ENCODE measurements at regions not wholly inside any gene's neighbourhood (a gene's known extent, or its start where the extent isn't known, plus 50 kb on each side); places are given as distances from the start of the nearest gene placed in this dataset.
"Not testable (repeated sequence)": the region's sequence is repeated elsewhere in the genome, so short reads cannot be mapped to it uniquely, and the experiment has no call there.

GRCh38 chr3:197450810-197451209 lies 105.0 kb downstream of the BDH1 start:
- DNase-seq (ENCODE audit: low read depth in 2 of 2), result no peak
- H2AFZ ChIP-seq (ENCODE audit: low read length), result no peak overlapping the region
- no peaks in the 10 kb centered on the region for H4K20me1 ChIP-seq (ENCODE audit: control insufficient read depth, extremely low read depth, insufficient read depth, low read length)
- H3K4me1 ChIP-seq (ENCODE audit: control insufficient read depth, extremely low read depth, insufficient read depth, low read length), result no peaks in the 10 kb centered on the region
- TF ChIP-seq CTCF (conservative IDR thresholded peaks at IDR 0.05 in 1 of 2, IDR thresholded peaks at IDR 0.05 in 1 of 2; ENCODE audit: low read depth in 1 of 2, low read length in 2 of 2) (no peak), EZH2 (IDR thresholded peaks at IDR 0.05; ENCODE audit: low read length, missing control alignments) (no peak)
- H3K9ac ChIP-seq (ENCODE audit: insufficient read depth, low read length), result no peak overlapping the region
- H3K27me3 ChIP-seq (ENCODE audit: control insufficient read depth, insufficient read depth, low read length), result peaks cover 9% of the 10 kb centered on the region
- H3K9me3 ChIP-seq (ENCODE audit: control insufficient read depth, insufficient read depth, low read depth, low read length), result no peaks in the 10 kb centered on the region
- no peak overlapping the region for H3K27ac ChIP-seq (ENCODE audit: insufficient read depth, low read length)
- H3K36me3 ChIP-seq (ENCODE audit: control insufficient read depth, insufficient read depth, low read length), result no peaks in the 10 kb centered on the region
- no peak overlapping the region for H3K4me2 ChIP-seq (ENCODE audit: extremely low read depth, insufficient read depth, low read length)
- H3K4me3 ChIP-seq (replicated peaks in 1 of 4; ENCODE audit: control extremely low read depth in 1 of 4, insufficient read depth in 1 of 4, low read depth in 3 of 4, low read length in 4 of 4), result no peak overlapping the region
- no peaks in the 10 kb centered on the region for H3K79me2 ChIP-seq (ENCODE audit: control insufficient read depth, insufficient read depth, low read length)

GRCh38 chr3:197450308-197450707 lies 105.5 kb downstream of the BDH1 start:
- no peak for DNase-seq (ENCODE audit: low read depth in 2 of 2)
- H3K27me3 ChIP-seq (ENCODE audit: control insufficient read depth, insufficient read depth, low read length), result peaks cover 9% of the 10 kb centered on the region
- no peak overlapping the region for H3K4me3 ChIP-seq (replicated peaks in 1 of 4; ENCODE audit: control extremely low read depth in 1 of 4, insufficient read depth in 1 of 4, low read depth in 3 of 4, low read length in 4 of 4)
- no peak for TF ChIP-seq CTCF (conservative IDR thresholded peaks at IDR 0.05 in 1 of 2, IDR thresholded peaks at IDR 0.05 in 1 of 2; ENCODE audit: low read depth in 1 of 2, low read length in 2 of 2)
- TF ChIP-seq EZH2 (IDR thresholded peaks at IDR 0.05; ENCODE audit: low read length, missing control alignments), result no peak
- H4K20me1 ChIP-seq (ENCODE audit: control insufficient read depth, extremely low read depth, insufficient read depth, low read length), result no peaks in the 10 kb centered on the region
- no peaks in the 10 kb centered on the region for H3K4me1 ChIP-seq (ENCODE audit: control insufficient read depth, extremely low read depth, insufficient read depth, low read length)
- no peak overlapping the region for H3K4me2 ChIP-seq (ENCODE audit: extremely low read depth, insufficient read depth, low read length)
- no peak overlapping the region for H2AFZ ChIP-seq (ENCODE audit: low read length)
- H3K27ac ChIP-seq (ENCODE audit: insufficient read depth, low read length), result no peak overlapping the region
- H3K36me3 ChIP-seq (ENCODE audit: control insufficient read depth, insufficient read depth, low read length), result no peaks in the 10 kb centered on the region
- no peak overlapping the region for H3K9ac ChIP-seq (ENCODE audit: insufficient read depth, low read length)
- H3K9me3 ChIP-seq (ENCODE audit: control insufficient read depth, insufficient read depth, low read depth, low read length), result no peaks in the 10 kb centered on the region
- H3K79me2 ChIP-seq (ENCODE audit: control insufficient read depth, insufficient read depth, low read length), result no peaks in the 10 kb centered on the region

GRCh38 chr3:197449181-197449580 lies 106.6 kb downstream of the BDH1 start:
- not testable (repeated sequence) for H3K9me3 ChIP-seq (ENCODE audit: control insufficient read depth, insufficient read depth, low read depth, low read length); H2AFZ ChIP-seq (ENCODE audit: low read length); H3K27me3 ChIP-seq (ENCODE audit: control insufficient read depth, insufficient read depth, low read length); H3K36me3 ChIP-seq (ENCODE audit: control insufficient read depth, insufficient read depth, low read length); H3K4me3 ChIP-seq (replicated peaks in 1 of 4; ENCODE audit: control extremely low read depth in 1 of 4, insufficient read depth in 1 of 4, low read depth in 3 of 4, low read length in 4 of 4); H3K79me2 ChIP-seq (ENCODE audit: control insufficient read depth, insufficient read depth, low read length); H3K4me2 ChIP-seq (ENCODE audit: extremely low read depth, insufficient read depth, low read length); H3K27ac ChIP-seq (ENCODE audit: insufficient read depth, low read length); DNase-seq (ENCODE audit: low read depth in 2 of 2); H4K20me1 ChIP-seq (ENCODE audit: control insufficient read depth, extremely low read depth, insufficient read depth, low read length); H3K9ac ChIP-seq (ENCODE audit: insufficient read depth, low read length); H3K4me1 ChIP-seq (ENCODE audit: control insufficient read depth, extremely low read depth, insufficient read depth, low read length)

- not testable (repeated sequence) for H3K4me3 ChIP-seq (replicated peaks in 1 of 4; ENCODE audit: control extremely low read depth in 1 of 4, insufficient read depth in 1 of 4, low read depth in 3 of 4, low read length in 4 of 4); H3K27ac ChIP-seq (ENCODE audit: insufficient read depth, low read length); H4K20me1 ChIP-seq (ENCODE audit: control insufficient read depth, extremely low read depth, insufficient read depth, low read length); H3K4me2 ChIP-seq (ENCODE audit: extremely low read depth, insufficient read depth, low read length); H2AFZ ChIP-seq (ENCODE audit: low read length); DNase-seq (ENCODE audit: low read depth in 2 of 2); H3K27me3 ChIP-seq (ENCODE audit: control insufficient read depth, insufficient read depth, low read length); H3K36me3 ChIP-seq (ENCODE audit: control insufficient read depth, insufficient read depth, low read length); H3K4me1 ChIP-seq (ENCODE audit: control insufficient read depth, extremely low read depth, insufficient read depth, low read length); H3K9ac ChIP-seq (ENCODE audit: insufficient read depth, low read length); H3K9me3 ChIP-seq (ENCODE audit: control insufficient read depth, insufficient read depth, low read depth, low read length); H3K79me2 ChIP-seq (ENCODE audit: control insufficient read depth, insufficient read depth, low read length)
These were observed 108.0 kb downstream of the BDH1 start for GRCh38 chr3:197447781-197448180.

Data from fibroblast of lung (primary cell).